ENCODE measurements at regions not wholly inside any gene's neighbourhood (a gene's known extent, or its start where the extent isn't known, plus 50 kb on each side); places are given as distances from the start of the nearest gene placed in this dataset.

GRCh38 chr14:61125041-61125866, 144.2 kb downstream of the SLC38A6 start:
- Histone ChIP-seq H3K27ac (peak overlapping the region; percentile 83), H3K4me1 (peaks cover 38% of the 10 kb centered on the region)

GRCh38 chr14:61122862-61123261, 141.8 kb downstream of the SLC38A6 start:
- Histone ChIP-seq H3K27me3 (no peaks in the 10 kb centered on the region), H3K27ac (no peak overlapping the region), H3K4me3 (no peak overlapping the region), H3K9me3 (replicated peaks) (no peaks in the 10 kb centered on the region; the same call in 1 of the 2 replicates), H3K4me1 (peaks cover 32% of the 10 kb centered on the region), H3K36me3 (no peaks in the 10 kb centered on the region)
- DNase-seq, result no peak

More at GRCh38 chr14:61125041-61125866, 144.2 kb downstream of the SLC38A6 start:
- H3K36me3 ChIP-seq, result no peaks in the 10 kb centered on the region
- no peaks in the 10 kb centered on the region for H3K27me3 ChIP-seq
- H3K4me3 ChIP-seq, result no peak overlapping the region; the same call in 1 of the 2 replicates
- DNase-seq, result peak in 1 of 2 experiments; percentile 62
- no peaks in the 10 kb centered on the region for H3K9me3 ChIP-seq (replicated peaks)

GRCh38 chr14:61121355-61121787, 140.3 kb downstream of the SLC38A6 start:
- no peaks in the 10 kb centered on the region for H3K27me3 ChIP-seq
- H3K9me3 ChIP-seq (replicated peaks), result no peaks in the 10 kb centered on the region; the same call in 1 of the 2 replicates
- H3K36me3 ChIP-seq, result no peaks in the 10 kb centered on the region
- H3K4me1 ChIP-seq, result peaks cover 17% of the 10 kb centered on the region
- H3K4me3 ChIP-seq, result no peak overlapping the region
- DNase-seq, result no peak
- H3K27ac ChIP-seq, result no peak overlapping the region

- no peak for DNase-seq
- H3K36me3 ChIP-seq, result no peaks in the 10 kb centered on the region
- H3K9me3 ChIP-seq (replicated peaks), result no peaks in the 10 kb centered on the region; the same call in 1 of the 2 replicates
- H3K4me3 ChIP-seq, result no peak overlapping the region
- H3K27me3 ChIP-seq, result no peaks in the 10 kb centered on the region
- peaks cover 11% of the 10 kb centered on the region for H3K4me1 ChIP-seq
- H3K27ac ChIP-seq, result no peak overlapping the region
Measured at GRCh38 chr14:61120576-61120975, 139.5 kb downstream of the SLC38A6 start.

- Histone ChIP-seq H3K36me3 (no peaks in the 10 kb centered on the region), H3K9me3 (replicated peaks) (peaks cover 4% of the 10 kb centered on the region), H3K4me1 (peaks cover 2% of the 10 kb centered on the region), H3K4me3 (no peak overlapping the region), H3K27ac (no peak overlapping the region), H3K27me3 (no peaks in the 10 kb centered on the region)
- DNase-seq, result no peak
Measured at GRCh38 chr14:61119006-61119405, 138.0 kb downstream of the SLC38A6 start.

- Histone ChIP-seq H3K4me3 (no peak overlapping the region), H3K36me3 (no peaks in the 10 kb centered on the region), H3K4me1 (peaks cover 11% of the 10 kb centered on the region), H3K27me3 (no peaks in the 10 kb centered on the region), H3K9me3 (replicated peaks) (peaks cover 6% of the 10 kb centered on the region), H3K27ac (no peak overlapping the region)
- no peak for DNase-seq
Measured at GRCh38 chr14:61116369-61116768, 135.3 kb downstream of the SLC38A6 start.

GRCh38 chr14:61113561-61114225, 132.6 kb downstream of the SLC38A6 start:
- H3K4me1 ChIP-seq, result peaks cover 27% of the 10 kb centered on the region
- H3K9me3 ChIP-seq (replicated peaks), result peaks cover 6% of the 10 kb centered on the region; the same call in 1 of the 2 replicates
- H3K27ac ChIP-seq, result peak overlapping the region; percentile 38
- no peaks in the 10 kb centered on the region for H3K36me3 ChIP-seq
- DNase-seq, result peak; percentile 76 to 91
- H3K4me3 ChIP-seq, result no peak overlapping the region
- no peaks in the 10 kb centered on the region for H3K27me3 ChIP-seq

- H3K4me1 ChIP-seq, result peaks cover 27% of the 10 kb centered on the region
- H3K36me3 ChIP-seq, result no peaks in the 10 kb centered on the region
- H3K27me3 ChIP-seq, result no peaks in the 10 kb centered on the region
Measured at GRCh38 chr14:61112506-61112905, 131.5 kb downstream of the SLC38A6 start.

GRCh38 chr14:61111731-61112130, 130.7 kb downstream of the SLC38A6 start:
- Histone ChIP-seq H3K4me1 (peaks cover 27% of the 10 kb centered on the region), H3K36me3 (no peaks in the 10 kb centered on the region), H3K4me3 (no peak overlapping the region), H3K27me3 (no peaks in the 10 kb centered on the region), H3K27ac (no peak overlapping the region), H3K9me3 (replicated peaks) (peaks cover 6% of the 10 kb centered on the region; the same call in 1 of the 2 replicates)
- no peak for DNase-seq

More at GRCh38 chr14:61112506-61112905, 131.5 kb downstream of the SLC38A6 start:
- Histone ChIP-seq H3K9me3 (replicated peaks) (peaks cover 6% of the 10 kb centered on the region; the same call in 1 of the 2 replicates), H3K27ac (no peak overlapping the region; the same call in 1 of the 2 replicates), H3K4me3 (no peak overlapping the region)
- DNase-seq, result no peak

- Histone ChIP-seq H3K36me3 (no peaks in the 10 kb centered on the region), H3K9me3 (replicated peaks) (peaks cover 6% of the 10 kb centered on the region; the same call in 1 of the 2 replicates), H3K4me1 (peaks cover 27% of the 10 kb centered on the region), H3K27me3 (no peaks in the 10 kb centered on the region), H3K4me3 (no peak overlapping the region), H3K27ac (no peak overlapping the region)
- DNase-seq, result no peak
Measured at GRCh38 chr14:61111209-61111665, 130.2 kb downstream of the SLC38A6 start.

- no peaks in the 10 kb centered on the region for H3K36me3 ChIP-seq
- peaks cover 6% of the 10 kb centered on the region; the same call in 1 of the 2 replicates for H3K9me3 ChIP-seq (replicated peaks)
- H3K27me3 ChIP-seq, result no peaks in the 10 kb centered on the region
- no peak overlapping the region for H3K27ac ChIP-seq
- H3K4me1 ChIP-seq, result peaks cover 27% of the 10 kb centered on the region
- DNase-seq, result no peak
- H3K4me3 ChIP-seq, result no peak overlapping the region
Measured at GRCh38 chr14:61110316-61111082, 129.5 kb downstream of the SLC38A6 start.

GRCh38 chr14:61109288-61109687, 128.2 kb downstream of the SLC38A6 start:
- Histone ChIP-seq H3K27ac (peak overlapping the region; percentile 28), H3K27me3 (no peaks in the 10 kb centered on the region), H3K4me1 (peaks cover 38% of the 10 kb centered on the region), H3K9me3 (replicated peaks) (peaks cover 4% of the 10 kb centered on the region; the same call in 1 of the 2 replicates), H3K4me3 (no peak overlapping the region), H3K36me3 (no peaks in the 10 kb centered on the region)
- DNase-seq, result peak; percentile 71 to 86

- Histone ChIP-seq H3K36me3 (no peaks in the 10 kb centered on the region), H3K9me3 (replicated peaks) (no peaks in the 10 kb centered on the region), H3K4me1 (peaks cover 36% of the 10 kb centered on the region), H3K27ac (peak overlapping the region; percentile 28), H3K27me3 (no peaks in the 10 kb centered on the region), H3K4me3 (no peak overlapping the region)
- DNase-seq, result no peak
Measured at GRCh38 chr14:61108496-61109141, 127.6 kb downstream of the SLC38A6 start.
